HFF-Myc (cell line): ENCODE measurements at regions not wholly inside any gene's neighbourhood (a gene's known extent, or its start where the extent isn't known, plus 50 kb on each side); places are given as distances from the start of the nearest gene placed in this dataset.

Experiments used
- DNase-seq: peaks from one replicate; pipeline ENCODE4 v3.0.0-alpha.2; 2011; ENCODE audit warnings: low read depth; ENCODE audit errors: extremely low read depth
- H3K4me3 ChIP-seq: replicated peaks from 2 replicates; pipeline ENCODE4 v1.5.1; 2011; ENCODE audit warnings: low read depth, mild to moderate bottlenecking, control low read depth, low read length
- CTCF ChIP-seq: IDR thresholded peaks from 2 replicates; pipeline ENCODE4 v1.5.1; 2012; ENCODE audit warnings: mild to moderate bottlenecking, low read depth, low read length, control low read depth; ENCODE audit errors: missing control alignments

- no peak overlapping the region for H3K4me3 ChIP-seq
- DNase-seq: no peak
- no peak for TF ChIP-seq CTCF
Measured at GRCh38 chr1:58993403-58993802, 209.6 kb upstream of the JUN start.

- no peak overlapping the region for H3K4me3 ChIP-seq
- no peak for TF ChIP-seq CTCF
Measured at GRCh38 chr1:58994664-58995063, 210.8 kb upstream of the JUN start.

GRCh38 chr1:58996341-58997059 lies 212.7 kb upstream of the JUN start:
- no peak for TF ChIP-seq CTCF
- no peak overlapping the region for H3K4me3 ChIP-seq
- DNase-seq: no peak

More at GRCh38 chr1:58994664-58995063, 210.8 kb upstream of the JUN start:
- no peak for DNase-seq

GRCh38 chr1:58997060-58997411 lies 213.2 kb upstream of the JUN start:
- TF ChIP-seq CTCF: no peak
- DNase-seq: no peak
- no peak overlapping the region for H3K4me3 ChIP-seq

GRCh38 chr1:58997637-58998036 lies 213.8 kb upstream of the JUN start:
- TF ChIP-seq CTCF: no peak

GRCh38 chr1:58999676-59000075 lies 215.8 kb upstream of the JUN start:
- DNase-seq: no peak
- no peak overlapping the region for H3K4me3 ChIP-seq
- TF ChIP-seq CTCF: no peak

More at GRCh38 chr1:58997637-58998036, 213.8 kb upstream of the JUN start:
- DNase-seq: no peak
- H3K4me3 ChIP-seq: no peak overlapping the region

GRCh38 chr1:59004755-59005154 lies 220.9 kb upstream of the JUN start:
- DNase-seq: no peak
- no peak for TF ChIP-seq CTCF
- no peak overlapping the region for H3K4me3 ChIP-seq
